ENCODE measurements at regions not wholly inside any gene's neighbourhood (a gene's known extent, or its start where the extent isn't known, plus 50 kb on each side); places are given as distances from the start of the nearest gene placed in this dataset.

- in situ Hi-C loops (cut with MboI), result no loop called here
- H4K20me1 ChIP-seq (replicated peaks; ENCODE audit: control insufficient read depth, insufficient read depth, low read length), result no peaks in the 10 kb centered on the region
- DNase-seq (ENCODE audit: extremely low read depth in 1 of 4, low spot score in 3 of 4) (no peak), FAIRE-seq (no peak), ATAC-seq (no peak)
- no TSS peak for BruUV-seq (replicated peaks)
- no peaks in the 10 kb centered on the region for H3K9me1 ChIP-seq (ENCODE audit: control insufficient read depth, insufficient read depth, low read length)
- intact Hi-C loops (cut with micrococcal nuclease), result no loop called here
- H3K9me3 ChIP-seq (replicated peaks; ENCODE audit: control insufficient read depth, insufficient read depth, low read depth, low read length), result 0 out of 2 replicates have a peak, but pooled peaks cover 2% of the 10 kb centered on the region
- no peaks in the 10 kb centered on the region for H3K36me3 ChIP-seq (ENCODE audit: control insufficient read depth, insufficient read depth, low read length)
- ChIA-PET POLR2A (no interaction called here), CTCF (ENCODE audit: low intra/inter-chr PET ratio) (no interaction called here)
- no peaks in the 10 kb centered on the region for H3K79me2 ChIP-seq (ENCODE audit: control insufficient read depth, insufficient read depth, low read length)
- H2AFZ ChIP-seq (ENCODE audit: low read depth, low read length), result no peak overlapping the region
- H3K4me3 ChIP-seq, result no peak overlapping the region
- no peak overlapping the region for H3K27ac ChIP-seq (ENCODE audit: extremely low read depth, low read depth, low read length)
- no peaks in the 10 kb centered on the region for H3K27me3 ChIP-seq (ENCODE audit: control insufficient read depth in 2 of 2, insufficient read depth in 2 of 2, low read length in 2 of 2)
- H3K9ac ChIP-seq (ENCODE audit: insufficient read depth in 1 of 2, low read depth in 2 of 2, low read length in 2 of 2), result no peak overlapping the region
- TF ChIP-seq MYNN (IDR thresholded peaks at IDR 0.05) (no peak), MYNN (CRISPR knock-in tag; IDR thresholded peaks at IDR 0.05) (no peak), MEF2D (tag; conservative IDR thresholded peaks at IDR 0.05; ENCODE audit: low read depth) (no peak), ZNF609 (CRISPR knock-in tag; IDR thresholded peaks at IDR 0.05; ENCODE audit: borderline replicate concordance) (no peak), MED1 (CRISPR knock-in tag; IDR thresholded peaks at IDR 0.05; ENCODE audit: borderline replicate concordance) (no peak), U2AF2 (optimal IDR thresholded peaks at IDR 0.05; ENCODE audit: low read depth, low read length) (no peak), IRF2 (CRISPR knock-in tag; IDR thresholded peaks at IDR 0.05) (no peak), ZNF589 (CRISPR knock-in tag; IDR thresholded peaks at IDR 0.05; ENCODE audit: low read depth) (no peak), ZNF175 (CRISPR knock-in tag; IDR thresholded peaks at IDR 0.05; ENCODE audit: low read depth) (no peak), ILK (tag; IDR thresholded peaks at IDR 0.05; ENCODE audit: borderline replicate concordance, low read depth) (no peak), E2F5 (CRISPR knock-in tag; IDR thresholded peaks at IDR 0.05) (no peak)
- no peaks in the 10 kb centered on the region for H3K4me1 ChIP-seq (replicated peaks in 1 of 2; ENCODE audit: control insufficient read depth in 2 of 2, insufficient read depth in 2 of 2, low read length in 2 of 2)
- H3K4me2 ChIP-seq (ENCODE audit: insufficient read depth, low read length), result no peak overlapping the region
- WGBS (ENCODE audit: insufficient coverage, low coverage, missing lambda C conversion rate), result 10% methylated on average over 2 of the region's 2 CpGs
These were observed 565.0 kb downstream of the KCNT2 start for GRCh38 chr1:196043268-196043667.

Data from K562 (cell line).